Raji (cell line): ENCODE measurements at regions not wholly inside any gene's neighbourhood (a gene's known extent, or its start where the extent isn't known, plus 50 kb on each side); places are given as distances from the start of the nearest gene placed in this dataset.

Experiments used
- POLR2A ChIP-seq: IDR thresholded peaks from 2 replicates; pipeline ENCODE4 v1.6.1; 2011; ENCODE audit warnings: low read depth, low read length, control low read depth; ENCODE audit not compliant: insufficient read depth

DNA sequence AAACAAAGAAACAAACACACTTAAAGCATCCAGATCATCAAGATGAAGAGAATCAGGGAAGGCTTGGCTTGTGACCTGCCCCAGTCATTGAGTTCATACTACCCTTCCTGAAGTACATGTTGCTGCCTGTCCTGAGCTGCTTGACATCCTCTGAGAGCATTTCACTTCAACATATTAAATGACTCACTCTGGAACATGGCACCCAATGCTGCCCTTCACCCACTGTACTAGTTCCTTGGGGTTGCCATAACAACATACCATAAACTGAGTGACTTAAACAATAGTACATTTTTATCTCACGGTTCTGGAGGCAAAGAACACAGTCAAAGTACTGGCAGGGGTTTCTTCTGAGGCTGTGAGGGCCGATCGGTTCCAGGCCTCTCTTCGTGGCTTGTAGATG, 371.3 kb downstream of the RNF144A start:
- no peak for TF ChIP-seq POLR2A

- no peak for TF ChIP-seq POLR2A
Observed at GRCh38 chr2:7289697-7290096, 372.5 kb downstream of the RNF144A start.

GRCh38 chr2:7292154-7292691, 375.0 kb downstream of the RNF144A start:
- no peak for TF ChIP-seq POLR2A

DNA sequence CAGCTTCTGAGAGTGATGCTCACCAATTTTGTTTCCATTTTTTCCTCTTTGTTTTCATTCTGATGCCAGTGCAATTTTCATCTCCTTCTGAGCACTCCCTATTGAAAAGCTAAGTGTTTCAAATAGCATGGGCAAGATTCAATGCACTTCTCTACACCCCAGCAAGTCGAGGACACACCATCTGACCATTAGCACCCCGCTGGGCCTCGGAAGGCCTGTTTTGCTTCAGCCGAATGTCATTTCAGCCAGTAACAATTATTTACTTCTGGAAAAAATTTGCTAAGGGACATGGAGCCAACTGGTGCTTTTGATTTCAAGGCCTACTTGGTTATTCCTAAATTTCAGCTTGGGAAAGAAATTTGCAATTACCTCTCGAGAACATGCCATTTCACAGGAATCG, 392.4 kb downstream of the RNF144A start:
- TF ChIP-seq POLR2A, result no peak

- no peak for TF ChIP-seq POLR2A
Observed at GRCh38 chr2:7324706-7325105, 407.5 kb downstream of the RNF144A start.

- TF ChIP-seq POLR2A, result no peak
Observed at GRCh38 chr2:7325186-7325585, 408.0 kb downstream of the RNF144A start.

DNA sequence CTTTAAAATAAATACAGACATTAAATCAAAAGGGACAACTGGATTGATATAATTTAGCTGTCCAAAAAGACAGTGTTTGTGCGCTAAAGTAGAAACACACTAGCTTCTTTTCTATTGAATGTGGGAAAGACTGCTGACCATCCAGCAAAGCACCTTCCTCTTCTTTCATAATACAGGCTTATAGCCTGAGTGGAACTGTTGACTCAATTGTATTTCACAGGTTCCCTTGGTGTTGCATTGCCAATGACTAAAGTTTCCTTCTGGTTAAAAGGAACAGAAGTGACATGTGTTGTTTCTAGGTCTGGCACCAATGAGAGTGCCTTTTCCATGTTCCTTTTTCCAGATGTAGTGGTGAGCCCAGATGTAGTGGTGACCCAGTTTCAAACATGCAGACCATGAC, 412.3 kb downstream of the RNF144A start:
- no peak for TF ChIP-seq POLR2A

DNA sequence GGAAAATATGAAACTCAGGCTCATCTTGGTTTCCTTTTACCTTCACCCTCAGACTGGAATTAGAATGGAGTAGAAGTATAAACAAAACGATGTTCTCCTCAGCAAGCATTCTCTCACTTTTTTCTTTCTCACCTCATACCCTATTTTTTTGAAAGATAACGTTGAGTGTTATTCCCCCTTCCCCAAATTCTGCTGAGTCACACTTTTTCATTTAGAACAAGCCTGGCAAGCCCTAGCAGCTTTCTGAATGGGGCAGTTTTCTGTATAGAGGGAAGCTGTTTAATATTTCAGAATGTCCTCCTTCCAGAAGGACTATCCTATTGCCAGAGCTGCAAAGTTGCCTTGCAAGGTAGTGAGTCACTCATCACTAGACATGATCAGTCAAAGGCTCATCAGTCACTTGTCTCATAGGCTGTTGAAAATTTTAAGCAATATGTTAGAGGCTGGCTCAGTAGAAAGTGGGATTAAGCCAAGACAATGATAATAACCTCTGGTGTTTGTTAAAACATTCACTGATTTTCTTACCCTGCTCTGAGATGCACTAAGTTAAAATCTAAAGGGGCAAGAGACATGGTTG, 416.1 kb downstream of the RNF144A start:
- no peak for TF ChIP-seq POLR2A

- TF ChIP-seq POLR2A, result no peak
Observed at GRCh38 chr2:7333960-7334493, 416.8 kb downstream of the RNF144A start.

- no peak for TF ChIP-seq POLR2A
Observed at GRCh38 chr2:7338961-7339360, 421.7 kb downstream of the RNF144A start.

GRCh38 chr2:7346336-7346735, 429.1 kb downstream of the RNF144A start:
- TF ChIP-seq POLR2A, result no peak

DNA sequence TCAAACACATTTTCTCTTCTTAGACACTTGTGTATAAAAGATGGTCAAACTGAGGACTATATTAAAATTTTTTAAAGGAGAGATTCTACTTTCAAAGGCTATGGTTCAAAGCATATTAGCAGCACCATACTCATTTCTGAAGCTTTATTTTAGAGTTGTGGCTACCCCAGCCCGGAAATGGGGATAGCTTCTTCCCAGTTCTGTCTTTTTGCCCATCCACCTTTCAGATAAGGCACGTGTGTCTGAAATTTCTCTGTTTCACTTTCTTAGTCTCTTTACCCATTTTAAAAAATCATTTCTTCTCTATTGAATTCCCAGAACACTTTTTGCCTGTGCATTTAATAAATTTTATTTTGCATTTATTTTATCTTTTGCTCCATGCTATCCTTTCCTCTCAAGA, 431.5 kb downstream of the RNF144A start:
- TF ChIP-seq POLR2A, result no peak

GRCh38 chr2:7352191-7352590, 435.0 kb downstream of the RNF144A start:
- TF ChIP-seq POLR2A, result no peak

GRCh38 chr2:7353571-7353970, 436.4 kb downstream of the RNF144A start:
- no peak for TF ChIP-seq POLR2A

GRCh38 chr2:7355781-7356180, 438.6 kb downstream of the RNF144A start:
- TF ChIP-seq POLR2A, result no peak

DNA sequence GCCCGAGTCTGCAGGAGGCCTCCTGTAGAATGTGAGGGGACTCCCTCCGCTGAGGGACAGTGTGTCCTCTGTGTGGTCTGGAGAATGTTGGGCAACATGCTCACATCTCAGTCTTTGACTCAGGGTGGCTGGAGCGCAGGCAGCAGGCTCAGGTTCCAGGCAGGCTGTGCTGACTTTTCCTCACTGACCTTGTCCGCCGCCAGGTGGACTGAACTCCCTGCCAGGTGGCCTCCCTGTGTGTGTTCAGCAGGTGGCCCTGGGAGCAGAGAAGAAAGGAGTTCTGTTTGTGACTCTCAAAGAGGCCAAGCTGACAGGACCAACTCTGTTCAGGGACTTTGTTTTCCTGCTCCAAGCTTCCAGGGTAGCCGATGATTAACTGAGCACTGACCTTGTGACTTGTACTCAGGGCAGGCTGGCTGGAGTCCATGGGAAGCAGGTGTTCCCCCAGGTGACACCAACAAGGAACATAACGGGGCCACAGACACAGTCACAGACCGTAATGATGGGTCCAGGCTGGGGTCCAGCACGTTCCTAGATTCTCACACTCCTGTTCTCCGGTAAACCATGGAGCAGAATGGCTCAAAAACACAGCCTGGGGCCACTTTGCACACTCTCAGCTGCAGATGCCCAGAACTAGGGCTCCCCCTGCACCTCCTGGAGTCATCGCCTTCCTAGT, 439.8 kb downstream of the RNF144A start:
- no peak for TF ChIP-seq POLR2A
